GM12864 (cell line): ENCODE measurements at regions not wholly inside any gene's neighbourhood (a gene's known extent, or its start where the extent isn't known, plus 50 kb on each side); places are given as distances from the start of the nearest gene placed in this dataset.
A peak's percentile ranks its signal among the peaks of the same experiment; 100 is the strongest.
"Not testable (repeated sequence)": the region's sequence is repeated elsewhere in the genome, so short reads cannot be mapped to it uniquely, and the experiment has no call there.

Source experiments
- DNase-seq: peaks from one replicate; pipeline ENCODE4 v3.0.0-alpha.2; 2011; ENCODE audit warnings: low read depth
- H3K4me3 ChIP-seq: 2 replicates; pipeline ENCODE4 v1.5.1; 2011; ENCODE audit warnings: mild to moderate bottlenecking, low read depth, low read length, control low read depth
- CTCF ChIP-seq: IDR thresholded peaks from 2 replicates; pipeline ENCODE4 v1.5.1; 2011; ENCODE audit warnings: low read depth, mild to moderate bottlenecking, moderate library complexity, low read length, control low read depth, inconsistent platforms; ENCODE audit errors: missing control alignments

- DNase-seq, result no peak
- TF ChIP-seq CTCF, result no peak
- H3K4me3 ChIP-seq, result peak overlapping the region; percentile 48
These were observed 81.0 kb upstream of the PPM1B start for GRCh38 chr2:44087714-44088092.

GRCh38 chr2:44092519-44092918, 76.2 kb upstream of the PPM1B start:
- not testable (repeated sequence) for DNase-seq, H3K4me3 ChIP-seq

- H3K4me3 ChIP-seq, result no peak overlapping the region
- DNase-seq, result no peak
- no peak for TF ChIP-seq CTCF
These were observed 74.7 kb upstream of the PPM1B start for GRCh38 chr2:44093970-44094369.

GRCh38 chr2:44097322-44097907, 71.3 kb upstream of the PPM1B start:
- no peak for TF ChIP-seq CTCF
- DNase-seq, result no peak
- H3K4me3 ChIP-seq, result no peak overlapping the region

GRCh38 chr2:44098050-44098449, 70.6 kb upstream of the PPM1B start:
- no peak overlapping the region for H3K4me3 ChIP-seq
- no peak for DNase-seq
- no peak for TF ChIP-seq CTCF

GRCh38 chr2:44098891-44099290, 69.8 kb upstream of the PPM1B start:
- TF ChIP-seq CTCF, result no peak
- DNase-seq, result no peak
- no peak overlapping the region for H3K4me3 ChIP-seq

- no peak for TF ChIP-seq CTCF
- no peak overlapping the region for H3K4me3 ChIP-seq
- DNase-seq, result no peak
These were observed 68.3 kb upstream of the PPM1B start for GRCh38 chr2:44100351-44100750.
